ENCODE measurements at regions not wholly inside any gene's neighbourhood (a gene's known extent, or its start where the extent isn't known, plus 50 kb on each side); places are given as distances from the start of the nearest gene placed in this dataset.

GRCh38 chr4:124372916-124373315 lies 339.6 kb downstream of the ANKRD50 start:
- no peak for DNase-seq (ENCODE audit: low read depth in 3 of 3, low spot score in 1 of 3)

- DNase-seq (ENCODE audit: low read depth in 3 of 3, low spot score in 1 of 3): no peak
These were observed 326.4 kb downstream of the ANKRD50 start for GRCh38 chr4:124386163-124386562.

DNA sequence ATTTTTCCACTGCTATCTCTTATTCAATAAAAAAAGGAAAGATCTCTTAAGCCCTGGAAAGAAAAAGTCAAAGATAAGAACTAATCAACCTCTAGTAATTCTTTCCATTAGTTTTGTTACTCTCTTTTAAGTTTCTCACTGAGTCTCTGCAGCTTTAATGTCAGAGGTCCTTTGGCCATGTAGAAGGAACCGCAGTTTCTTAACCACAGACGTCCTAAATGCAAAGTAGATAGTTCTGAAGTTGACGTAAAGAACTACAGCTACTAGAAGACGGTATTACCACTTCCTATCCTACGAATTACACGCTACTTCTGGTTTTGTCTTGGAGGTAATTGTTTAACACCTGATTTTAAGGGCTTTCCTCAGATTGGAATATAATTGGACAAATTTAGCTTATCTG lies 325.9 kb downstream of the ANKRD50 start:
- no peak for DNase-seq (ENCODE audit: low read depth in 3 of 3, low spot score in 1 of 3)

- DNase-seq (ENCODE audit: low read depth in 3 of 3, low spot score in 1 of 3): no peak
These were observed 322.9 kb downstream of the ANKRD50 start for GRCh38 chr4:124389591-124389990.

GRCh38 chr4:124390861-124391260 lies 321.7 kb downstream of the ANKRD50 start:
- DNase-seq (ENCODE audit: low read depth in 3 of 3, low spot score in 1 of 3): no peak

GRCh38 chr4:124396333-124396732 lies 316.2 kb downstream of the ANKRD50 start:
- no peak for DNase-seq (ENCODE audit: low read depth in 3 of 3, low spot score in 1 of 3)

GRCh38 chr4:124401606-124402005 lies 310.9 kb downstream of the ANKRD50 start:
- DNase-seq (ENCODE audit: low read depth in 3 of 3, low spot score in 1 of 3): no peak

GRCh38 chr4:124409044-124409443 lies 303.5 kb downstream of the ANKRD50 start:
- DNase-seq (ENCODE audit: low read depth in 3 of 3, low spot score in 1 of 3): no peak

DNA sequence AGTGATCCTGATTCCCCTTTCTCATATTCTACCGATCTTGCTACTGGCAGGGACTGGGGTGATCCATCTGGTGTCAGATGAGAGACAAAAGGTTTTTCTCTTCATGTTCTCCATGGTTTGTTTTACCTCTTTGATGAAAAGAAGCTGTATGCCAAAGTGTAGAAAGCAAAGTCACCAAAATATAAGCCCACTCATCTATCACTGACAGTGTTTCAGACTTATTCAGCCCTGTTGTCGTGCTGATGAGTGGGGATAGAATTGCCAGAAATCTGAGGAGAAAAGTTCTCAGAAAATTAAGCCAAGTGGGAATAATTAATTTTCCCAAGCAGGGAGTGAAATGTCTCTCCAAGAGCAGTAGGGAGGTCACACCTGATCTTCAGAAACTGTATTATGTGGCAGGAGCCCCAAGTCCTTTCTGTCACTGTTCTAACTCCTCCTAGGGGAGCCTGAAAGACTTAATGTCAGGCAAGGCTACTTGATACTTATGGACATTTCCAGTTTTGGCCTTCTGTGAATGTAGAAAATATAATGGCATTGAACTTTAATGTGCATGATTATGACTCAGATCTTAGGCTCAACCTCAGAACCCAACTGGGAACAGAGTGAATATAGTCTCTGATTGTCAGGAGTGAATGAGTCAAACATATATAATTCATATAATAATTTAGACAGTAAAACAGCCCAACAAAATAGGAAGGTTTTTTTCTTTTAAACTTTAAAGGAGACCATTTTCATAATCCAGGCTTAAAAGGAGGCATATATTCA lies 298.1 kb downstream of the ANKRD50 start:
- DNase-seq (ENCODE audit: low read depth in 3 of 3, low spot score in 1 of 3): no peak

DNA sequence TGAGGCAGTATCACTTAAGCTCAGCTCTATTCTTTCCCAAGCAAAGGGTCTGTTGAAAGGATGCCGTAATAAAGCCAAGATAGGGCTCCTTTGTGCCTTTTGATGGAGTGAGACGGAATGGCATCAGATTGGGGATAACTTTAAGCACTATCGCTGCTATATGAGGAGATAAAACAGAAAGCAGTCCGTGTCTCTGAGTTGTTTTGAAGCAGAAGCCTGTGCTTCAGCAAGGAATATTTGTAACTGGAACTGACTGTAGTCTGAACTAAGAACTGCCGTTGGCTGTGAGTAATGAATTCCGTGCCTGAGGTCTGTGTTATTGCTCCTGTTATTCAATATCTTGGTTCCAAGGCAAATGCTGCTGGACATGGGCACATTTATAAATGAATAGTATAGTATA lies 297.4 kb downstream of the ANKRD50 start:
- DNase-seq (ENCODE audit: low read depth in 3 of 3, low spot score in 1 of 3): no peak

GRCh38 chr4:124417371-124417770 lies 295.2 kb downstream of the ANKRD50 start:
- DNase-seq (ENCODE audit: low read depth in 3 of 3, low spot score in 1 of 3): no peak

GRCh38 chr4:124420166-124420695 lies 292.3 kb downstream of the ANKRD50 start:
- DNase-seq (ENCODE audit: low read depth in 3 of 3, low spot score in 1 of 3): no peak

DNA sequence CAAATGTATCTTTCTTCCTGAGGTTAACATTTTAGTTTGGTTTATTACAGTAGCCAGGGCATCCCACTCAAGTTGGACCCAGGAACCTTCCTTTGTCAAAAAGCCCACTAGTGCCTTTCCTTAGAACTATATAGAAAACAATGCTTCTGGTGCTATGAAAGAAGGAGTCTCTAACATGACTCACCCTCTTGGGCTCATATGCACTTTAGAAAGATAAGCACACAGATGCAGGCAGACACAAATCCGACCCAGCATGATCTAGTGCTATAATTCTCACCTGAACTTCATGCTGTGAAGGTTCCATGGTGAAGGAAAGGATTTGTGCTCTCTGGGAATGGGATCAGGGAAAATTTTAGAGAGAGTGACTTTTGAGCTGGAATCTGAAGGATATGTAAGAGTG lies 289.4 kb downstream of the ANKRD50 start:
- DNase-seq (ENCODE audit: low read depth in 3 of 3, low spot score in 1 of 3): no peak

DNA sequence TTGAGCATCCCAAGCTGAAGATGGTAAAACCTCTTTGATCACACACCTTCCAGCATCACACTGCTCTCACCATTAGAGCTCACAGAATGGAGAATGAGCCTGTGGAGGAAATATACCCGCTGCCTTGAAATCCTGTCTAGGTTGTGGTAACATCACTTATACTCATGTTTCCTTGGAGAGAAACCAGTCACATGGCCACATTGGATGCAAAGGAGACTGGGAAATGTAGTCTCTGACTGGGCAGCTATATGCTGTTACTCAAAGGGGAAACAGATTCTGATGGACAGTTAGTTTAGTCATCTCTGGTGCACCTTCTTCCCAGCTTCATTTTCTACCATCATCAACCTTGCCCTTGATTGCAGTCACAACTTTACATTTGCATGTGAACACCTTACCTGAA lies 286.3 kb downstream of the ANKRD50 start:
- DNase-seq (ENCODE audit: low read depth in 3 of 3, low spot score in 1 of 3): no peak

DNA sequence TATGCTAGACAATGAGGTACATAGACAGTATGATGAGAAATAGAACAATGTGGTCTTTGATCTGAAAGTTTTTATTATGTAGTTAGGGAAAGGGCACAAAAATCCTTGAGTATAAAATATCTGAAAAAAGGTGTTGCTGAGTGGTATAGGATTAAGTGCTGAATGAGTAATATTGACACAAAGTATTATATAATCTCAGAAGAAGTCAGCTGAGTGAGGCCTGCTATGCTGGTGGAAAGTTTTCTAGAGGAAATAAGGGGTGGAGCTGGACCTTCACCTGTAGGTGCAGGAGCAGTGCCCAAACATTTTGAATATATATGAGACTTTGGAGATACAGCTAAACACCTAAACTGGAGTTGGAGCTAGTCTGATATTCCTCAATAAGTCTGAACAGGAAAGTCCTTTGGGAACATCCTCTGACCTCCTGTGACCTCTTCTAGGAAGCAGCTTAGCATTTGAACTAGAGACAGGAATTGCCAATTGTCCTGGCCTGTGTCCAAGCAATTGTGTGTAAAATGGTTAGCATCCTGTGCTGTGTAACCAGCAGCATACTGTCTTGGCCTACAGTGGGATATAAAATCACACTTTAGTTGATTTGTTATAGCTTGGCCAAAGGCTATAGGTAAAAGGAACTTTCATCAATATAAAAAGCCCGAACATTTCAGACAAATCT lies 285.3 kb downstream of the ANKRD50 start:
- no peak for DNase-seq (ENCODE audit: low read depth in 3 of 3, low spot score in 1 of 3)

GRCh38 chr4:124428648-124429047 lies 283.9 kb downstream of the ANKRD50 start:
- DNase-seq (ENCODE audit: low read depth in 3 of 3, low spot score in 1 of 3): no peak

GRCh38 chr4:124429746-124430250 lies 282.7 kb downstream of the ANKRD50 start:
- DNase-seq (ENCODE audit: low read depth in 3 of 3, low spot score in 1 of 3): no peak

- DNase-seq (ENCODE audit: low read depth in 3 of 3, low spot score in 1 of 3): no peak
These were observed 280.8 kb downstream of the ANKRD50 start for GRCh38 chr4:124431653-124432192.

DNA sequence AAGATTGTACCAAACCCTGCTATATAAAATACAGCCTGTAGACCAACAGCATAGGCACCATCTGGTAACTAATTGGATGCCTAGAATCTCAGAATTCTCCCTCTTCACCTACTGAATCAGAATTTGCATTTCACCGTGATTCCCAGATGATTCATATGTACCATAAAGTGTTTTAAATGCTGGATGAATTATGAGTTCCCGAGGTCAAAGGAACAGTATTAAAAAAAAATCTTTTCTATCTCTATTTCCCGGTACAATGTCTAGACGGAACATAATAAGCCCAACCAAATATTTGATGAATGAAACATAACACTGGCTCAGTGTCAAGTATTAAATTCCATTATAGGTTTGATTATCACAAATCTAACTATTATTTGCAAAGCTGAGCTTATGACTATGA lies 280.0 kb downstream of the ANKRD50 start:
- no peak for DNase-seq (ENCODE audit: low read depth in 3 of 3, low spot score in 1 of 3)

DNA sequence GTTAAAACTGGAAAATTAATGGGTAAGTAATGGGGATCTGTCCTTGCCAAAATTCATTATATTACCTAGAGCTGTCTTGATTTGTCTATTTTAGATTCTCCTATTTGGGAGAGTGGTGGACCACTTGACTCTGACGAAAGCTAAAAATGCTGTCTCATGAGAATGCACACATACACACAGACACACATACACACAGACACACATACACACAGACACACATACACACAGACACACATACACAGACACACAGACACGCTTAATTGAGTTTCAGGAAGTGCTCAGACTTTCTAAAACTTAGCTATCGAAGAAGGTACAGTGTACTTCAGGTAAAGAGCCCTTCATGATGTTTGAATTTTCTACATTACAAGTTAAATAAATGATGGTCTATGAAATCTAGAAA lies 279.5 kb downstream of the ANKRD50 start:
- no peak for DNase-seq (ENCODE audit: low read depth in 3 of 3, low spot score in 1 of 3)

- no peak for DNase-seq (ENCODE audit: low read depth in 3 of 3, low spot score in 1 of 3)
These were observed 279.0 kb downstream of the ANKRD50 start for GRCh38 chr4:124433500-124433899.
